Testis (tissue), 2 donors: ENCODE measurements at regions not wholly inside any gene's neighbourhood (a gene's known extent, or its start where the extent isn't known, plus 50 kb on each side); places are given as distances from the start of the nearest gene placed in this dataset.
"Not testable (repeated sequence)": the region's sequence is repeated elsewhere in the genome, so short reads cannot be mapped to it uniquely, and the experiment has no call there.

Experiments used
- DNase-seq: peaks from one replicate; pipeline ENCODE4 v3.0.0-alpha.2; 2019
- H3K27ac ChIP-seq, 2 donors: fragments of 200-600 bp; sonication (generic); one replicate each; pipeline ENCODE4 v1.5.1; 2019
- H3K27me3 ChIP-seq: fragments of 200-600 bp; sonication (generic); one replicate; pipeline ENCODE4 v1.5.1; 2019
- H3K36me3 ChIP-seq: fragments of 200-600 bp; sonication (generic); one replicate; pipeline ENCODE4 v1.5.1; 2017; ENCODE audit warnings: low read depth; ENCODE audit errors: missing control alignments
- H3K4me1 ChIP-seq: fragments of 200-600 bp; sonication (generic); one replicate; pipeline ENCODE4 v1.5.1; 2019
- H3K4me3 ChIP-seq, 2 donors: fragments of 200-600 bp; sonication (generic); one replicate each; pipeline ENCODE4 v1.5.1; 2017 to 2019
- H3K9me3 ChIP-seq: fragments of 200-600 bp; sonication (generic); one replicate; pipeline ENCODE4 v1.5.1; 2017
- POLR2A ChIP-seq: fragments of 450-650 bp; IDR thresholded peaks from one replicate; pipeline ENCODE4 v1.6.1; 2017; ENCODE audit warnings: antibody characterized with exemption, mild to moderate bottlenecking, moderate library complexity
- WGBS, 2 donors: methylation state at CpG; one replicate each; pipeline ENCODE4 v1.1.5; 2018; 5-methylcytosine and 5-hydroxymethylcytosine counted together
- intact Hi-C: fragments of 100-400 bp; cut with DNase I; formaldehyde crosslinking; loops from one replicate; pipeline ENCODE4 v1.15.1; 2023; ENCODE audit warnings: low total_unique reads
- TF ChIP-seq, protein P1 (sequence below), 3 experiments: fragments of 450-650 bp in 2 of 3; fragments of 200-600 bp in 1 of 3; sonication (generic) in 1 of 3; IDR thresholded peaks; one replicate each; pipeline ENCODE4 v1.5.1; 2016 to 2019; ENCODE audit warnings: antibody characterized with exemption in 3 of 3, mild to moderate bottlenecking in 2 of 3, moderate library complexity in 1 of 3

DNA sequence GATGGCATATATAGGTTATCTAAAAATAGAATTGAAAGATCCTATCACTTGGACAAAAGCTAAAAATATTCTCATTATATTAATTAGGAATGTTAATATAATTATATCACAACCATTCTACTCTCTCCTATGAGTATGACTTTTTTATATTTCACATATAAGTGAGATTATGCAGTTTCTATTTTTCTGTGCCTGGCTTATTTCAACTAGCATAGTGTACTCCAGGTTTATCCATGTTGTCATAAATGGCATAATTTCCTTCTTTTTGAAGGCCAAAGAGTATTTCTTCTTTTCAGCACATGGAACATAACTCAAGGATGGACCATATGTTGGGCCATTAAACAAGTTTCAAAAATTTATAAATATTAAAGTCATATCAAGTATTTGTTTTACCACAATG is 421.2 kb upstream of the CTSO start:
- no peaks in the 10 kb centered on the region for H3K27me3 ChIP-seq
- H3K4me1 ChIP-seq = no peaks in the 10 kb centered on the region
- H3K36me3 ChIP-seq = no peaks in the 10 kb centered on the region
- TF ChIP-seq POLR2A = no peak
- TF ChIP-seq, protein P1, sequence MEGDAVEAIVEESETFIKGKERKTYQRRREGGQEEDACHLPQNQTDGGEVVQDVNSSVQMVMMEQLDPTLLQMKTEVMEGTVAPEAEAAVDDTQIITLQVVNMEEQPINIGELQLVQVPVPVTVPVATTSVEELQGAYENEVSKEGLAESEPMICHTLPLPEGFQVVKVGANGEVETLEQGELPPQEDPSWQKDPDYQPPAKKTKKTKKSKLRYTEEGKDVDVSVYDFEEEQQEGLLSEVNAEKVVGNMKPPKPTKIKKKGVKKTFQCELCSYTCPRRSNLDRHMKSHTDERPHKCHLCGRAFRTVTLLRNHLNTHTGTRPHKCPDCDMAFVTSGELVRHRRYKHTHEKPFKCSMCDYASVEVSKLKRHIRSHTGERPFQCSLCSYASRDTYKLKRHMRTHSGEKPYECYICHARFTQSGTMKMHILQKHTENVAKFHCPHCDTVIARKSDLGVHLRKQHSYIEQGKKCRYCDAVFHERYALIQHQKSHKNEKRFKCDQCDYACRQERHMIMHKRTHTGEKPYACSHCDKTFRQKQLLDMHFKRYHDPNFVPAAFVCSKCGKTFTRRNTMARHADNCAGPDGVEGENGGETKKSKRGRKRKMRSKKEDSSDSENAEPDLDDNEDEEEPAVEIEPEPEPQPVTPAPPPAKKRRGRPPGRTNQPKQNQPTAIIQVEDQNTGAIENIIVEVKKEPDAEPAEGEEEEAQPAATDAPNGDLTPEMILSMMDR (IDR thresholded peaks at IDR 0.05) = no peak
- no peaks in the 10 kb centered on the region for H3K9me3 ChIP-seq
- DNase-seq = no peak
- H3K4me3 ChIP-seq = no peak overlapping the region
- intact Hi-C loops = no loop called here
- no peak overlapping the region for H3K27ac ChIP-seq

GRCh38 chr4:156374069-156374468 is 420.4 kb upstream of the CTSO start:
- H3K27ac ChIP-seq = no peak overlapping the region
- intact Hi-C loops = no loop called here
- TF ChIP-seq, protein P1 (IDR thresholded peaks at IDR 0.05) = no peak
- no peak for TF ChIP-seq POLR2A
- H3K4me1 ChIP-seq = no peaks in the 10 kb centered on the region
- no peaks in the 10 kb centered on the region for H3K27me3 ChIP-seq
- no peaks in the 10 kb centered on the region for H3K9me3 ChIP-seq
- no peak for DNase-seq
- WGBS, 2 donors = 70 to 74% methylated on average over 2 of the region's 2 CpGs
- H3K4me3 ChIP-seq = no peak overlapping the region
- H3K36me3 ChIP-seq = no peaks in the 10 kb centered on the region

- H3K9me3 ChIP-seq, DNase-seq, intact Hi-C loops, H3K27ac ChIP-seq, H3K4me3 ChIP-seq, H3K36me3 ChIP-seq, H3K4me1 ChIP-seq, H3K27me3 ChIP-seq: not testable (repeated sequence)
- 48 to 67% methylated on average over 11 to 13 of the region's 13 CpGs for WGBS, 2 donors
Observed at GRCh38 chr4:156367502-156367901, 413.8 kb upstream of the CTSO start.

DNA sequence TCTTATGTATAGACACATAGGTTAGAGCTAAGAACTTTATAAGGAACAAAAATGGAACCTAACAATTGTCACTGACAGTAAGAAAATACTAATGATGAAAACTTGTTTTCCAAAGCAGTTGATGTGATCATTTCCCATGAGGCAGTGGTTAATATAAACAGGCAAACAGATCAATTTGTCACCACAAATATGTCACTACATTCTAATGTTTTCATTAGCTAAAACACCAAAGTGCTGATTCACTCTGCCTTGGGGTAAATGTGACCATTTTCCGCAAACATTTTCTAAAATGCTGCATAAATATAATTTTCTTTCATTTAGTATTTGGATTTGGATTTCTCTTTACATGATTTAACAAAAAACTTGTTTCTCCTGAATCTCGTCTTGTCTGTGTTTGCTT is 408.9 kb upstream of the CTSO start:
- Histone ChIP-seq H3K4me1 (no peaks in the 10 kb centered on the region), H3K36me3 (no peaks in the 10 kb centered on the region), H3K9me3 (no peaks in the 10 kb centered on the region), H3K4me3 (no peak overlapping the region), H3K27ac (no peak overlapping the region), H3K27me3 (no peaks in the 10 kb centered on the region)
- intact Hi-C loops = no loop called here
- 47 to 68% methylated on average over 2 of the region's 2 CpGs for WGBS, 2 donors
- DNase-seq = no peak
- TF ChIP-seq, protein P1 (IDR thresholded peaks at IDR 0.05) = no peak
- no peak for TF ChIP-seq POLR2A

- Histone ChIP-seq H3K27me3 (no peaks in the 10 kb centered on the region), H3K36me3 (no peaks in the 10 kb centered on the region), H3K4me1 (no peaks in the 10 kb centered on the region), H3K9me3 (no peaks in the 10 kb centered on the region), H3K27ac (no peak overlapping the region), H3K4me3 (no peak overlapping the region)
- TF ChIP-seq, protein P1 (IDR thresholded peaks at IDR 0.05) = no peak
- TF ChIP-seq POLR2A = no peak
- no peak for DNase-seq
- intact Hi-C loops = no loop called here
Observed at GRCh38 chr4:156347412-156348075, 393.9 kb upstream of the CTSO start.
